LNCaP clone FGC (cell line): ENCODE measurements at regions not wholly inside any gene's neighbourhood (a gene's known extent, or its start where the extent isn't known, plus 50 kb on each side); places are given as distances from the start of the nearest gene placed in this dataset.
"Not testable (repeated sequence)": the region's sequence is repeated elsewhere in the genome, so short reads cannot be mapped to it uniquely, and the experiment has no call there.

Source experiments
- DNase-seq: peaks from one replicate; pipeline ENCODE4 v3.0.0-alpha.2; 2011; ENCODE audit warnings: low read depth
- H3K4me3 ChIP-seq: 2 replicates; pipeline ENCODE4 v1.5.1; 2011; ENCODE audit warnings: mild to moderate bottlenecking, low read depth, low read length, control low read depth
- TF ChIP-seq, protein P1 (sequence below): IDR thresholded peaks from 2 replicates; pipeline ENCODE4 v1.5.1; 2012; ENCODE audit warnings: mild to moderate bottlenecking; ENCODE audit not compliant: control insufficient read depth, insufficient read depth; ENCODE audit errors: extremely low read depth

DNA sequence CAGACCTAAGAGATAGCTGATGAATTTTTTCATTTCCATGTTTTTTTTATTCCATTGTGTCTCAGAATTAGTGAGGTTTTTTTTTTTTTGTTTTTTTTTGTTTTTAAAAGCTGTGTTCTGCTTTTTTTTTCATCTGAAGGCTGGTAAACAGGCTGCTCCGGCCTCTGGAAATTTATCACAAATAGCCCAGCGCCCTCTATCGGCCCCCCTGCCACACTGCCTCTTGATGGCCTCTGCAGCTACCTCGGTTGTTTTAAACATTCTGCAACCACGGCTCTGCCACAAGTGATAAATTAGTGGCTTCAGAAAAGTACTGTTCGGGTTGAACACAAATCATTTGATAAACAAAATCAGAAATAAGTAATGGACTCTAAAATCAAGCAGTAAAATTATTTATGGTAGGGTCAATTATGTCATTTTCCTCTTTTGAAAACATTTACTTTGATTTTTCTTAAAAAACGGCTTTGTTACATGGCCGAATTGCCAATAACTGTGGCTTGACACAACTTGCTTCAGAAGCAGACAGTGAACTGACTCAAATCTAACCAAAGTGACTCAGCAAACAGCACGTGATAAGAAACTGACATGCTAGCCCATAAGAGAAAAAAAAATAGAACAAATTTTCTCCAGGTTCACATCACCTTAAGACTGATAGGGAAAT lies 87.8 kb downstream of the RSL24D1 start:
- no peak overlapping the region for H3K4me3 ChIP-seq
- TF ChIP-seq, protein P1, sequence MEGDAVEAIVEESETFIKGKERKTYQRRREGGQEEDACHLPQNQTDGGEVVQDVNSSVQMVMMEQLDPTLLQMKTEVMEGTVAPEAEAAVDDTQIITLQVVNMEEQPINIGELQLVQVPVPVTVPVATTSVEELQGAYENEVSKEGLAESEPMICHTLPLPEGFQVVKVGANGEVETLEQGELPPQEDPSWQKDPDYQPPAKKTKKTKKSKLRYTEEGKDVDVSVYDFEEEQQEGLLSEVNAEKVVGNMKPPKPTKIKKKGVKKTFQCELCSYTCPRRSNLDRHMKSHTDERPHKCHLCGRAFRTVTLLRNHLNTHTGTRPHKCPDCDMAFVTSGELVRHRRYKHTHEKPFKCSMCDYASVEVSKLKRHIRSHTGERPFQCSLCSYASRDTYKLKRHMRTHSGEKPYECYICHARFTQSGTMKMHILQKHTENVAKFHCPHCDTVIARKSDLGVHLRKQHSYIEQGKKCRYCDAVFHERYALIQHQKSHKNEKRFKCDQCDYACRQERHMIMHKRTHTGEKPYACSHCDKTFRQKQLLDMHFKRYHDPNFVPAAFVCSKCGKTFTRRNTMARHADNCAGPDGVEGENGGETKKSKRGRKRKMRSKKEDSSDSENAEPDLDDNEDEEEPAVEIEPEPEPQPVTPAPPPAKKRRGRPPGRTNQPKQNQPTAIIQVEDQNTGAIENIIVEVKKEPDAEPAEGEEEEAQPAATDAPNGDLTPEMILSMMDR: peak; percentile 85
- DNase-seq: peak; percentile 34

DNA sequence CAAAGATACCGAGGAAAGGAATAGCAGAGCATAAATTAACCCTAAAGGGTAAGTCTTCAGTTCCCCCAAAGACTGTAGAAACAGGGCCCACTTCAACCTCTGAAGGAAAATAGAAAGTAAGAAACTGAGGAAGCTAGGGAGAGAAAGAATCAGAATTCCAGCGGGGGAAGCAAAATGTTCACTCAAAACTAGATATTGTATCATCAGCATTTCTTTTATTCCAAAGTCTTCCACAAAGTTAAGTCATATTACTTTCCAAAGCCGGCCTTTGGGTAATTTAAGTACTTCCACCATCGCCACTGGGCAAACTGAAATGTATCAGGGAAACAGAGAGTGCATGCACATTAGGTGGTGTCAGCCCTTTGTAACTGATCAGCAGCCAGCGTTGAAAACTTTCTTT lies 88.3 kb downstream of the RSL24D1 start:
- DNase-seq: no peak
- no peak overlapping the region for H3K4me3 ChIP-seq
- TF ChIP-seq, protein P1: no peak

DNA sequence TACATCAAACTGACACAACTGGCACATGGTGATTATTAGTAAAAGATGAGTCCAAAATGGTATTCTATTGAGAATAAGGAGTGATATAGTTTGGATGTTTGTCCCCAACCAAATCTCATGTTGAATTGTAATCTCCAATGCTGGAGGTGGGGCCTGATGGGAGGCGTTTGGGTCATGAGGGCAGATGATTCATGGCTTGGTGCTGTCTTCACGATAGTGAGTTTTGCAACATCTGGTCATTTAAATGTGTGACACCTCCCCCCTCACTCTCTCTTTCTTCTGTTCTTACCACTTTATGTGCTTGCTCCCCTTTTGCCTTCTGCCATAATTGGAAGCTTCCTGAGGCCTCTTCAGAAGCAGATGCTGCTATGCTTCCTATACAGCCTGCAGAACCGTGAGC lies 90.6 kb downstream of the RSL24D1 start:
- DNase-seq: no peak
- H3K4me3 ChIP-seq: no peak overlapping the region
- TF ChIP-seq, protein P1: no peak

DNA sequence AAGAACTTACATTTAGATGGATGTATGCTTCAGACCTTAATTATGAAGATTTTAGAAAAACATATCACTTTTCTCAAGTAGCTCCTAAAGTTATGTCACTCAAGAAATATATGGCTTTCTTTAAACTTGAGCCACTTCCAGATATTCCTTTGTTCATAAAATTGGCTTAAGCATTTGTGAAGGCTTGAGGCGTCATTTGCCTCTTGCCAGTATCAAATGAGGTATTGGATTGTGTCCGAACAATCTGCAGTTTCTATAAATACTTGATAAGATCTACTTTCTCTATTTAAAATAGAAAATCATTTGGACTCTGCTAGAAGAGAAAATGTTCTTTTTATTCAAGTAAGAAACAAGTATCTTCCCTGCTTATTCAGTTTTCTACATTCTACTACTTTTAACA lies 102.6 kb downstream of the RSL24D1 start:
- no peak overlapping the region for H3K4me3 ChIP-seq
- TF ChIP-seq, protein P1: no peak

DNA sequence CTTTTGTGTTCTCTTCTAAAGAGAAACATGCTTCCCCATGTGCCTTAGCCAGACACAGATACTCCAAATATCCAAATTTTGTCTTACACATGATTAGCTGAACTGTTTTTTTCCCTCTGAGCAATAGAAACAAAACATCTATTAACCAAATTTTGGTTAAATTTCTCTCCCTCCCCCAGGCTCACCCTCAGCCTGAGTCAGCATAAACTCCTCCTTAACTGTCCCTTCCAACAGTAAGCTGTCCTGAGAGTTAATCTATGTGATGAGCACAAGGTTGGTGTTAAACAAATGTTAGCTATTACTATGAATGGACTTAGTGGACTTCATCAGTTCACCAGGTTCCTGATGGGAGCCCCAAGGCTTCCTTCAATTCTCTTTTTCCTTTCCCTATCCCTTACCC lies 108.5 kb downstream of the RSL24D1 start:
- H3K4me3 ChIP-seq: no peak overlapping the region
- DNase-seq: no peak
- TF ChIP-seq, protein P1: no peak

More for the DNA sequence above, 102.6 kb downstream of the RSL24D1 start:
- no peak for DNase-seq

DNA sequence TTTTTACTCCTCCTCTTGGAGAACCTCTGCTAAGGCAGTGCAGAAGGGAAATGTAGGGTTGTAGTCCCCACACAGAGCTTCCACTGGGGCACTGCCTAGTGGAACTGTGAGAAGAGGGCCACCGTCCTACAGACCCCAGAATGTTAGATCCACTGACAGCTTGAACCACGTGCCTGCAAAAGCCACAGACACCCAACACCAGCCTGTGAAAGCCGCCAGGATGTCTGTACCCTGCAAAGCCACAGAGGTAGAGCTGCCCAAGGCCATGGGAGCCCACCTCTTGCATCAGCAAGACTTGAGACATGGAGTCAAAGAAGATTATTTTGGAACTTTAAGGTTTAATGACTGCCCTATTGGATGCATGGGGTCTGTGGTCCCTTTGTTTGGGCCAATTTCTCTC lies 112.1 kb downstream of the RSL24D1 start:
- no peak overlapping the region for H3K4me3 ChIP-seq
- TF ChIP-seq, protein P1: no peak
- DNase-seq: no peak

DNA sequence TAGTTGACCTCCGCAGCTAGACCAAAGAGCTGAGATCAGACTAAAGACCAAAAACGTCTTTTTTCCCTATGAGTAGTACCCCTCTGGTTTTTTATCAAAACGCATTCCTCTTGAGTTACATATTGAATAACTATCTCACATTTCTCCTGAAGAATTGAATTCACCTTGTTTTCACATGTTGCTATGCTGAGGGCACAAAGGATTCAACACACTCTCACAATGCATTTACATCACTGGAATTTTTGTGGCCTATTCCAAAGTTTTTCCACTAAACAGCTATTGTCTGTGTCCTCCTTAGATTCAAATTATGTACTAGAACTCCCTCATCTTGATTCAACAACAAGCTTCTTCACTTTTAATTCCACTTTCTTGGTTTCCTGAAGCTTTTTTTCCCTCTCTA lies 112.5 kb downstream of the RSL24D1 start:
- TF ChIP-seq, protein P1: no peak
- DNase-seq: no peak
- no peak overlapping the region for H3K4me3 ChIP-seq

DNA sequence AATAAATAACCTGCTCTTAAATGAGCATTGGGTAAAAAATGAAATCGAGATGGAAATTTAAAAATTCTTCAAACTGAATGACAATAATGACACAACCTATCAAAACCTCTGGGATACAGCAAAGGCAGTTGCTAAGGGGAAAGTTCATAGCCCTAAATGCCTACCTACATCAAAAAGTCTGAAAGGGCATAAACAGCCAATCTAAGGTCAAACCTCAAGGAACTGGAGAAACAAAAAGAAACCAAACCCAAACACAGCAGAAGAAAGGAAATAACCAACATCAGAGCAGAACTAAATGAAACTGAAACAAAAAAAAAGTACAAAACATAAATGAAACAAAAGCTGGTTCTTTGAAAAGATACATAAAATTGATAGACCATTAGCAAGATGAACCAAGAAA lies 119.7 kb downstream of the RSL24D1 start:
- H3K4me3 ChIP-seq, DNase-seq: not testable (repeated sequence)
